ENCODE measurements at regions not wholly inside any gene's neighbourhood (a gene's known extent, or its start where the extent isn't known, plus 50 kb on each side); places are given as distances from the start of the nearest gene placed in this dataset.

DNA sequence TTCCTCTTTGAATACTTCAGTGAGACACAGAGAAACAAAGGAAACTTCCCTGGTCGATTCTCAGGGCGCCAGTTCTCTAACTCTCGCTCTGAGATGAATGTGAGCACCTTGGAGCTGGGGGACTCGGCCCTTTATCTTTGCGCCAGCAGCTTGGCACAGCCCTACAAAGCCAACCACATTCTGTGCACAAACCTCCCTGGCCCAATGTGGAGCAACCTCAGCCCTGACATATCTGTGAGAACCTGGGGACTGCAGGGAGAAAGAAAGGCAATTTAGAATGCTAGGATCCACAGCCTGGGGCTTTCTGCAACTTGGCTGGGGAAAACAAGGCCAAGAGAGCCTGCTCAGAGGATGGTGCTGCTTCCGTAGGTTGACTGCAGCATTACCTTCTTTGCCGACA is 63.5 kb upstream of the PRSS58 start:
- TF ChIP-seq, protein P1, sequence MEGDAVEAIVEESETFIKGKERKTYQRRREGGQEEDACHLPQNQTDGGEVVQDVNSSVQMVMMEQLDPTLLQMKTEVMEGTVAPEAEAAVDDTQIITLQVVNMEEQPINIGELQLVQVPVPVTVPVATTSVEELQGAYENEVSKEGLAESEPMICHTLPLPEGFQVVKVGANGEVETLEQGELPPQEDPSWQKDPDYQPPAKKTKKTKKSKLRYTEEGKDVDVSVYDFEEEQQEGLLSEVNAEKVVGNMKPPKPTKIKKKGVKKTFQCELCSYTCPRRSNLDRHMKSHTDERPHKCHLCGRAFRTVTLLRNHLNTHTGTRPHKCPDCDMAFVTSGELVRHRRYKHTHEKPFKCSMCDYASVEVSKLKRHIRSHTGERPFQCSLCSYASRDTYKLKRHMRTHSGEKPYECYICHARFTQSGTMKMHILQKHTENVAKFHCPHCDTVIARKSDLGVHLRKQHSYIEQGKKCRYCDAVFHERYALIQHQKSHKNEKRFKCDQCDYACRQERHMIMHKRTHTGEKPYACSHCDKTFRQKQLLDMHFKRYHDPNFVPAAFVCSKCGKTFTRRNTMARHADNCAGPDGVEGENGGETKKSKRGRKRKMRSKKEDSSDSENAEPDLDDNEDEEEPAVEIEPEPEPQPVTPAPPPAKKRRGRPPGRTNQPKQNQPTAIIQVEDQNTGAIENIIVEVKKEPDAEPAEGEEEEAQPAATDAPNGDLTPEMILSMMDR (IDR thresholded peaks at IDR 0.05) = no peak
- no peak for TF ChIP-seq POLR2A (IDR thresholded peaks at IDR 0.05)
- intact Hi-C loops (cut with DNase I; ENCODE audit: low total_unique reads) = no loop called here

DNA sequence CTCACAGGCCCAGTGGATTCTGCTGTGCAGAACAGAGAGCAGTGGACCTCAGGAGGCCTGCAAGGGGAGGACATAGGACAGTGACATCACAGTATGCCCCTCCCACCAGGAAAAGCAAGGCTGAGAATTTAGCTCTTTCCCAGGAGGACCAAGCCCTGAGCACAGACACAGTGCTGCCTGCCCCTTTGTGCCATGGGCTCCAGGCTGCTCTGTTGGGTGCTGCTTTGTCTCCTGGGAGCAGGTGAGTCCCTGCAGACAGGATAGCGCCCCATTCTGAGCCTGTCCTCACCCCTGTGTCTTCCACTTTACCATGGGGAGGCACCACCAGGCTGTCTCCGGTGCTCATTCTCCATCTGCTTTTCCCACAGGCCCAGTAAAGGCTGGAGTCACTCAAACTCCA is 63.0 kb upstream of the PRSS58 start:
- Histone ChIP-seq H3K36me3 (no peaks in the 10 kb centered on the region), H3K27ac (no peak overlapping the region), H3K4me1 (no peaks in the 10 kb centered on the region), H3K9me3 (no peaks in the 10 kb centered on the region), H3K4me3 (no peak overlapping the region), H3K27me3 (no peaks in the 10 kb centered on the region)
- intact Hi-C loops (cut with DNase I; ENCODE audit: low total_unique reads) = no loop called here
- DNase-seq (ENCODE audit: low spot score in 2 of 2) = no peak
- no peak for TF ChIP-seq POLR2A (IDR thresholded peaks at IDR 0.05)

More for the DNA sequence above, 63.5 kb upstream of the PRSS58 start:
- Histone ChIP-seq H3K9me3 (no peaks in the 10 kb centered on the region), H3K36me3 (no peaks in the 10 kb centered on the region), H3K27me3 (no peaks in the 10 kb centered on the region), H3K4me1 (no peaks in the 10 kb centered on the region), H3K27ac (no peak overlapping the region), H3K4me3 (no peak overlapping the region)
- no peak for DNase-seq (ENCODE audit: low spot score in 2 of 2)

- TF ChIP-seq POLR2AphosphoS5 (IDR thresholded peaks at IDR 0.05) = no peak
- TF ChIP-seq, protein P1 (IDR thresholded peaks at IDR 0.05) = no peak
- no peak for TF ChIP-seq POLR2A (IDR thresholded peaks at IDR 0.05)
- Histone ChIP-seq H3K4me1 (no peaks in the 10 kb centered on the region), H3K4me3 (no peak overlapping the region), H3K27me3 (no peaks in the 10 kb centered on the region), H3K36me3 (no peaks in the 10 kb centered on the region), H3K27ac (no peak overlapping the region), H3K9me3 (no peaks in the 10 kb centered on the region)
- DNase-seq (ENCODE audit: low spot score in 2 of 2) = no peak
- intact Hi-C loops (cut with DNase I; ENCODE audit: low total_unique reads) = no loop called here
These were observed 62.1 kb upstream of the PRSS58 start for GRCh38 chr7:142319970-142320369.

DNA sequence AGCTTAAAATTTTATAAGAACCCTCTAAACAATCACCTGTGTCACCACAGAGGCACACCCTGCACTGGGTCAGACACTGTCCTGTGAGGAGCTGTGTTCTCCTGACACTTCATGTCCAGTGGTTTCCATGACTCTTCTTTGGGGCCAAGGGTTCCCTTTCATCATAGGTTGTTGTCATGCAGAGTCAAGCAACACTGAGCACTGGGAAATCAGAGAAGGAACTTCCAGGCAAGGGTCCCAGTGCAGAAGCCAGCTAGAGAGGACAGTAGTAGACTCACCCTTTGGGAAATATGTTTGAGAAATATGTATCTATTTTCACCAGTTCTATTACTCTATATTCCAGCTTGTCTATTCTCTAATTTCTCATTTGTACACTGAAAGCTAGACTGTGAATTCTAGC is 56.4 kb upstream of the PRSS58 start:
- intact Hi-C loops (cut with DNase I; ENCODE audit: low total_unique reads) = no loop called here
- Histone ChIP-seq H3K9me3 (no peaks in the 10 kb centered on the region), H3K27me3 (no peaks in the 10 kb centered on the region), H3K4me1 (no peaks in the 10 kb centered on the region), H3K27ac (no peak overlapping the region), H3K36me3 (no peaks in the 10 kb centered on the region), H3K4me3 (no peak overlapping the region)
- TF ChIP-seq, protein P1 (IDR thresholded peaks at IDR 0.05) = no peak
- TF ChIP-seq POLR2AphosphoS5 (IDR thresholded peaks at IDR 0.05) (no peak), POLR2A (IDR thresholded peaks at IDR 0.05) (no peak)
- DNase-seq (ENCODE audit: low spot score in 2 of 2) = no peak

DNA sequence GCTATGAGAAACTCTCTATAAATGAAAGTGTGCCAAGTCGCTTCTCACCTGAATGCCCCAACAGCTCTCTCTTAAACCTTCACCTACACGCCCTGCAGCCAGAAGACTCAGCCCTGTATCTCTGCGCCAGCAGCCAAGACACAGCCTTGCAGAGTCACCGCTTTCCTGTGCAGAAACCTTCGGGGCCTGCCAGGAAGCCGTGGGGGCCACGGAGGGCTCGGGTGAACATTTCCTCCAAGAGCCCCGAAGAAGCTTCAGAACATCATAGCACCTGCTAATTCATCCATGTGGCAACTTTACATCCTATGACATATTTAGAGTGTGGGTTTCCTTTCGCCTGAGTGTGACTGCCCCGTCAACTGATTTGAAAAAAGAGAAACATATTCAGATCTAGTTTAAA is 55.7 kb upstream of the PRSS58 start:
- no peaks in the 10 kb centered on the region for H3K27me3 ChIP-seq
- no peaks in the 10 kb centered on the region for H3K36me3 ChIP-seq
- no peaks in the 10 kb centered on the region for H3K4me1 ChIP-seq
- no peaks in the 10 kb centered on the region for H3K9me3 ChIP-seq
- H3K27ac ChIP-seq = no peak overlapping the region
- DNase-seq (ENCODE audit: low spot score in 2 of 2) = no peak
- TF ChIP-seq POLR2A (IDR thresholded peaks at IDR 0.05) (no peak), POLR2AphosphoS5 (IDR thresholded peaks at IDR 0.05) (no peak)
- TF ChIP-seq, protein P1 (IDR thresholded peaks at IDR 0.05) = no peak
- intact Hi-C loops (cut with DNase I; ENCODE audit: low total_unique reads) = no loop called here
- no peak overlapping the region for H3K4me3 ChIP-seq

- DNase-seq (ENCODE audit: low spot score in 2 of 2) = no peak
- TF ChIP-seq, protein P1 (IDR thresholded peaks at IDR 0.05) = no peak
- TF ChIP-seq POLR2AphosphoS5 (IDR thresholded peaks at IDR 0.05) (no peak), POLR2A (IDR thresholded peaks at IDR 0.05) (no peak)
- Histone ChIP-seq H3K9me3 (no peaks in the 10 kb centered on the region), H3K4me3 (no peak overlapping the region), H3K4me1 (no peaks in the 10 kb centered on the region), H3K27me3 (no peaks in the 10 kb centered on the region), H3K27ac (no peak overlapping the region), H3K36me3 (no peaks in the 10 kb centered on the region)
- intact Hi-C loops (cut with DNase I; ENCODE audit: low total_unique reads) = no loop called here
These were observed 54.0 kb upstream of the PRSS58 start for GRCh38 chr7:142311876-142312275.

Data from breast epithelium (tissue), 4 donors.